PC-3 (cell line): ENCODE measurements at regions not wholly inside any gene's neighbourhood (a gene's known extent, or its start where the extent isn't known, plus 50 kb on each side); places are given as distances from the start of the nearest gene placed in this dataset.

ENCODE experiments used
- ATAC-seq: fragments of 200-7000 bp; cut with Tn5 transposase; 2 replicates; pipeline ENCODE4 v1.9.1; 2020; ENCODE audit warnings: mild to moderate bottlenecking, moderate library complexity
- BruUV-seq: library from RNA; stranded (reverse); fragments of 400-500 nt; replicated peaks from 2 replicates; lab custom pipeline; 2021; lab: Mats Ljungman, UMichigan
- CTCF ChIA-PET: fragments of 300-600 bp; sonication (Branson Sonifier 250); formaldehyde crosslinking; loops from one replicate; lab custom pipeline; 2022; ENCODE audit warnings: antibody characterized with exemption; lab: Charles Lee
- POLR2A ChIA-PET: fragments of 300-600 bp; sonication (Branson Sonifier 250); formaldehyde crosslinking; loops from one replicate; lab custom pipeline; 2022; ENCODE audit warnings: antibody characterized with exemption; ENCODE audit not compliant: unreplicated experiment; lab: Charles Lee
- DNase-seq: peaks from one replicate; pipeline ENCODE4 v3.0.0-alpha.2; 2015
- H2AFZ ChIP-seq: fragments of 300-600 bp; sonication (generic); 2 replicates; pipeline ENCODE4 v1.6.0; 2016; ENCODE audit warnings: antibody characterized with exemption, low read length
- H3F3A ChIP-seq: fragments of 300-600 bp; sonication (generic); one replicate; pipeline ENCODE4 v1.6.0; 2017; ENCODE audit warnings: antibody characterized with exemption, low read length, control low read depth, mild to moderate bottlenecking; ENCODE audit not compliant: unreplicated experiment
- H3K27ac ChIP-seq: fragments of 300-600 bp; sonication (generic); 2 replicates; pipeline ENCODE4 v1.5.1; 2016; ENCODE audit warnings: mild to moderate bottlenecking, low read length
- H3K27me3 ChIP-seq: fragments of 300-600 bp; sonication (generic); 2 replicates; pipeline ENCODE4 v1.6.1; 2016; ENCODE audit warnings: low read length, mixed read lengths
- H3K36me3 ChIP-seq: fragments of 300-600 bp; sonication (generic); 2 replicates; pipeline ENCODE4 v1.6.1; 2016; ENCODE audit warnings: low read depth, mixed run types, low read length, mixed read lengths
- H3K4me1 ChIP-seq: fragments of 300-600 bp; sonication (generic); 2 replicates; pipeline ENCODE4 v1.5.1; 2016; ENCODE audit warnings: low read length; ENCODE audit not compliant: insufficient read depth
- H3K4me2 ChIP-seq: fragments of 300-600 bp; sonication (generic); 2 replicates; pipeline ENCODE4 v1.6.0; 2016; ENCODE audit warnings: low read length
- H3K4me3 ChIP-seq: fragments of 300-600 bp; sonication (generic); 2 replicates; pipeline ENCODE4 v1.5.1; 2016; ENCODE audit warnings: mild to moderate bottlenecking, low read length, mixed read lengths
- H3K79me2 ChIP-seq: fragments of 300-600 bp; sonication (generic); 2 replicates; pipeline ENCODE4 v1.6.1; 2017; ENCODE audit warnings: low read length, mixed read lengths
- H3K9ac ChIP-seq: fragments of 300-600 bp; sonication (generic); 2 replicates; pipeline ENCODE4 v1.6.0; 2016; ENCODE audit warnings: mild to moderate bottlenecking, low read length
- H3K9me2 ChIP-seq: fragments of 300-600 bp; sonication (generic); replicated peaks from 2 replicates; pipeline ENCODE4 v1.6.1; 2016; ENCODE audit warnings: mixed run types, low read length, mixed read lengths
- H3K9me3 ChIP-seq: fragments of 300-600 bp; sonication (generic); 2 replicates; pipeline ENCODE4 v1.6.1; 2016; ENCODE audit warnings: low read length, mixed read lengths
- H4K20me1 ChIP-seq: fragments of 300-600 bp; sonication (generic); 2 replicates; pipeline ENCODE4 v1.6.1; 2016; ENCODE audit warnings: low read length, mixed read lengths
- CTCF ChIP-seq: fragments of 300-600 bp; sonication (generic); conservative IDR thresholded peaks from 2 replicates; pipeline ENCODE4 v1.5.1; 2017; ENCODE audit warnings: antibody characterized with exemption, low read depth, mild to moderate bottlenecking, low read length
- EZH2 ChIP-seq: fragments of 300-600 bp; sonication (generic); IDR thresholded peaks from one replicate; pipeline ENCODE4 v1.6.1; 2017; ENCODE audit warnings: antibody characterized with exemption, mild to moderate bottlenecking, low read length; ENCODE audit not compliant: unreplicated experiment
- EZH2phosphoT487 ChIP-seq: fragments of 300-600 bp; sonication (generic); IDR thresholded peaks from 2 replicates; pipeline ENCODE4 v1.6.1; 2018; ENCODE audit warnings: mild to moderate bottlenecking, antibody characterized with exemption, low read length, borderline replicate concordance
- intact Hi-C: fragments of 100-400 bp; cut with micrococcal nuclease; formaldehyde crosslinking; loops from 2 replicates; pipeline ENCODE4 v1.9.0; 2023

- H3K27ac ChIP-seq, result peak overlapping the region; percentile 57
- no peaks in the 10 kb centered on the region for H4K20me1 ChIP-seq
- peak overlapping the region; percentile 35; the same call in 1 of the 2 replicates for H2AFZ ChIP-seq
- no peaks in the 10 kb centered on the region for H3K9me3 ChIP-seq
- intact Hi-C loops, result no loop called here
- BruUV-seq, result no TSS peak
- H3K9me2 ChIP-seq, result no peaks in the 10 kb centered on the region
- H3K79me2 ChIP-seq, result no peaks in the 10 kb centered on the region
- peaks cover 23% of the 10 kb centered on the region for H3K4me1 ChIP-seq
- no peaks in the 10 kb centered on the region for H3K27me3 ChIP-seq
- H3K9ac ChIP-seq, result no peak overlapping the region
- H3K36me3 ChIP-seq, result no peaks in the 10 kb centered on the region
- TF ChIP-seq EZH2phosphoT487, result no peak
- TF ChIP-seq CTCF, result no peak
- TF ChIP-seq EZH2, result no peak
- POLR2A ChIA-PET, result interaction anchor here (0.6 kb wide), 1 partner anchor 239 kb away, joined by 3 read pairs; no protein-coding TSS in a partner anchor
- no peaks in the 10 kb centered on the region for H3F3A ChIP-seq
- H3K4me3 ChIP-seq, result peak overlapping the region; percentile 36; the same call in 1 of the 2 replicates
- peak; percentile 98 for ATAC-seq
- H3K4me2 ChIP-seq, result peak overlapping the region; percentile 70
- DNase-seq, result peak; percentile 85
- CTCF ChIA-PET, result interaction anchor here (0.5 to 0.6 kb wide), 2 partner anchors 11 to 13 kb away, joined by 3 to 5 read pairs; no protein-coding TSS in a partner anchor
Measured at GRCh38 chr7:19969859-19970493, 196.6 kb upstream of the TMEM196 start.

- Histone ChIP-seq H4K20me1 (no peaks in the 10 kb centered on the region), H3K9me2 (no peaks in the 10 kb centered on the region), H3K4me2 (no peak overlapping the region), H3K4me1 (peaks cover 4% of the 10 kb centered on the region), H3F3A (no peaks in the 10 kb centered on the region), H3K79me2 (no peaks in the 10 kb centered on the region), H2AFZ (no peak overlapping the region), H3K27me3 (no peaks in the 10 kb centered on the region), H3K27ac (no peak overlapping the region), H3K9me3 (no peaks in the 10 kb centered on the region), H3K36me3 (no peaks in the 10 kb centered on the region), H3K4me3 (no peak overlapping the region), H3K9ac (no peak overlapping the region)
- TF ChIP-seq EZH2, result no peak
- TF ChIP-seq EZH2phosphoT487, result no peak
- TF ChIP-seq CTCF, result no peak
- intact Hi-C loops, result no loop called here
- DNase-seq, result no peak
- CTCF ChIA-PET, result no interaction called here
- BruUV-seq, result no TSS peak
- ATAC-seq, result no peak
- POLR2A ChIA-PET, result no interaction called here
Measured at GRCh38 chr7:19964246-19964645, 190.8 kb upstream of the TMEM196 start.

GRCh38 chr7:19963695-19964094 is 190.3 kb upstream of the TMEM196 start:
- H4K20me1 ChIP-seq, result no peaks in the 10 kb centered on the region
- POLR2A ChIA-PET, result no interaction called here
- ATAC-seq (no peak), DNase-seq (no peak)
- H3K36me3 ChIP-seq, result no peaks in the 10 kb centered on the region
- no peaks in the 10 kb centered on the region for H3K9me3 ChIP-seq
- no peaks in the 10 kb centered on the region for H3K79me2 ChIP-seq
- no peak overlapping the region for H3K9ac ChIP-seq
- intact Hi-C loops, result no loop called here
- H3K27ac ChIP-seq, result no peak overlapping the region
- no peak overlapping the region for H2AFZ ChIP-seq
- no peak overlapping the region for H3K4me3 ChIP-seq
- H3K4me1 ChIP-seq, result peaks cover 4% of the 10 kb centered on the region
- H3F3A ChIP-seq, result no peaks in the 10 kb centered on the region
- H3K27me3 ChIP-seq, result no peaks in the 10 kb centered on the region
- H3K4me2 ChIP-seq, result no peak overlapping the region
- no peaks in the 10 kb centered on the region for H3K9me2 ChIP-seq
- CTCF ChIA-PET, result no interaction called here
- no TSS peak for BruUV-seq
- TF ChIP-seq EZH2, result no peak
- no peak for TF ChIP-seq EZH2phosphoT487
- no peak for TF ChIP-seq CTCF
